ENCODE measurements at regions not wholly inside any gene's neighbourhood (a gene's known extent, or its start where the extent isn't known, plus 50 kb on each side); places are given as distances from the start of the nearest gene placed in this dataset.
A peak's percentile ranks its signal among the peaks of the same experiment; 100 is the strongest.

- no peak for DNase-seq
These were observed 83.6 kb downstream of the XIST start for GRCh38 chrX:73768886-73769285.

- DNase-seq = no peak
These were observed 84.4 kb downstream of the XIST start for GRCh38 chrX:73768160-73768559.

GRCh38 chrX:73767017-73767416 lies 85.5 kb downstream of the XIST start:
- DNase-seq = no peak

GRCh38 chrX:73766431-73766795 lies 86.1 kb downstream of the XIST start:
- no peak for DNase-seq

GRCh38 chrX:73765776-73766430 lies 86.6 kb downstream of the XIST start:
- DNase-seq = peak in 1 of 3 experiments; percentile 15

- no peak for DNase-seq
These were observed 94.3 kb downstream of the XIST start for GRCh38 chrX:73758250-73758649.

Data from NCI-H1417 (cell line).